GM21390 (cell line): ENCODE measurements at regions not wholly inside any gene's neighbourhood (a gene's known extent, or its start where the extent isn't known, plus 50 kb on each side); places are given as distances from the start of the nearest gene placed in this dataset.
"Not testable (repeated sequence)": the region's sequence is repeated elsewhere in the genome, so short reads cannot be mapped to it uniquely, and the experiment has no call there.

ENCODE experiments used
- ATAC-seq: cut with Tn5 transposase; IDR thresholded peaks from one replicate; pipeline ENCODE4 v1.9.1; 2021; ENCODE audit not compliant: unreplicated experiment

GRCh38 chr10:61021926-61022325 is 77.9 kb upstream of the RHOBTB1 start:
- no peak for ATAC-seq

- ATAC-seq = no peak
These were observed 76.6 kb upstream of the RHOBTB1 start for GRCh38 chr10:61020420-61021158.

GRCh38 chr10:61018146-61018545 is 74.2 kb upstream of the RHOBTB1 start:
- ATAC-seq = no peak

GRCh38 chr10:61016630-61017029 is 72.6 kb upstream of the RHOBTB1 start:
- ATAC-seq = no peak

- no peak for ATAC-seq
These were observed 72.0 kb upstream of the RHOBTB1 start for GRCh38 chr10:61016007-61016406.

GRCh38 chr10:61010863-61011262 is 66.9 kb upstream of the RHOBTB1 start:
- no peak for ATAC-seq

GRCh38 chr10:61003069-61003468 is 59.1 kb upstream of the RHOBTB1 start:
- ATAC-seq = not testable (repeated sequence)

- no peak for ATAC-seq
These were observed 57.7 kb upstream of the RHOBTB1 start for GRCh38 chr10:61001731-61002122.

GRCh38 chr10:61000769-61001730 is 57.1 kb upstream of the RHOBTB1 start:
- ATAC-seq = no peak

- ATAC-seq = no peak
These were observed 54.9 kb upstream of the RHOBTB1 start for GRCh38 chr10:60998932-60999331.

- no peak for ATAC-seq
These were observed 50.1 kb upstream of the RHOBTB1 start for GRCh38 chr10:60994128-60994527.
